GM18870 (cell line): ENCODE measurements at regions not wholly inside any gene's neighbourhood (a gene's known extent, or its start where the extent isn't known, plus 50 kb on each side); places are given as distances from the start of the nearest gene placed in this dataset.
"Not testable (repeated sequence)": the region's sequence is repeated elsewhere in the genome, so short reads cannot be mapped to it uniquely, and the experiment has no call there.

Experiments
- ATAC-seq: cut with Tn5 transposase; IDR thresholded peaks from one replicate; pipeline ENCODE4 v1.9.1; 2021; ENCODE audit warnings: moderate library complexity; ENCODE audit not compliant: unreplicated experiment

DNA sequence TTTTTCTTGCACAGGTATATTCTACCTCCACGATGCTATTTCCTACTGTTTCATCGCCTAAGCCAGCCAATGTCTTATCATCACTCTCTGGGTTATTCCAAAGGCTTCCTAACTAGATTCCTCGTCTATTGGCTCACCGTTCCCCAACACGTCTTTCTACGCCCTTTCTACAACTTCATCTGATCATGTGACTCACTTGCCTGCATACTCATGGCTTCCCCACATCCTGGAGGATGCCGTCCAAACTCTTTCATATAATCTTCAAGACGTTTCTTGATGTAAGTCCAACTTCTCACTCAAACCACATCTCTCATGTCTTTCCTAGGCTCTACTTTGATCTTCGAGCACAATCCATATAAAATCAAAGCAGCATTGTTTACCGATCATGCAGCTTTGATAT, 322.0 kb upstream of the PPARGC1A start:
- no peak for ATAC-seq

DNA sequence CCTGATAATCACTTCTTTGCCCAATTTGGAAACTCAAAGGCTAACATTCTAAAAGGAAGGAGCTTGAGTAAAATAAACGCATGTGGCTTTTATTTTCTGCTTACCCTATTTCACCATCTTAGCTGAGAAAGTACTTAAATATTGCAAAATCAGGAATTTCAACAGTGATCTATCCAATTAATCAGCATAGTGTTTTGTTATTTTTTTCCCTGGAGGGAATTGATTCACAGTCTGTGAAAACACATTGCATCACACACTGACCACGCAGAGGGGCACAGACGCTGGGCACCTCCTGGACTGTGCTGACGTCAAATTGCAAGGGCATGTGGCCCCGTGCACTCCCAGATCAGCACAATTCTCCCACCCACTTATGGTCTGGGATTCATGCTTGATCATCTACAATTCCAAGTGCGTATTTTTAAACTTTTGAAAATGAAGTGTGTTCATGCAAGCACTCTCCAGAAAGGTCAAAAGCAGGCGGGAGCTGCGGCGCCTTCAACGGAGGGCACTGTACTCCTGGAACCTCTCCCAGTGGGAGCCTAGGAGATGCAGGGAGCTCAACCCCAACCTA, 320.6 kb upstream of the PPARGC1A start:
- no peak for ATAC-seq

DNA sequence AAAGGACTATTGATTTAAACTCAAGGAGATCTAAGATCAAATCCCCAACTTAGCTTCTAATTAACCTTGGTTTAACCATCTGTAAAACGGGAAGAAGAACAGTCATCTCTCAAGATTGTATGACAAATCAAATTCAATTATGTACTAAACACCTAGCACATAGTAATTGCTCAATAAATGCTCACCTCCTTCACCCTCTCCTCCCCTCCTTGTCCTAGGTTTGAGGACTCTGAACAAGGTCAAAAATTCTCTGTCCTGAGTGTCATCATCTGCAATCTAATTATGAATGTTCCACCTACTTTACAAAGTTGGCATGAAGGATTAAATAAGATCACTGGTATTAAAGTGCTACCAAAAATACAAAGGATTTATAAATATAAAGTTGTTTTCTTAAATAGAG, 320.1 kb upstream of the PPARGC1A start:
- no peak for ATAC-seq

DNA sequence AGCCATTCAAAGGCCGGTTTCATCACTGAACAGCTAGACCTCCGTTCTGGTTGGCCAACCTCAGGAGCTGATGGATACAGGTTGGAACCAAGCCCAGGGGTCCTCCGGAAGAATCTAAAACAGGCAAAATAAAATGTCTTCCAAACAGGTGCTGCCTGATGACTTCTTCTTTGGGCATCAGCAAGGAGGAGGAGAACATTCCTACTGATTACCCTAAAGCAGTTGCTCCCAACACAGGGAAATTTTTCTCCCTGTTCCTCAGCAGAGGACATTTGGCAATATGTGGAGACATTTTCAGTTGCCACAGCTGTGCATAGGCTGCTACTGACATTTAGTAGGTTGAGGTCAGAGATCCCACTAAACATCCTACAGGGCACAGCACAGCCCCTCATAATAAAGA, 319.3 kb upstream of the PPARGC1A start:
- no peak for ATAC-seq

DNA sequence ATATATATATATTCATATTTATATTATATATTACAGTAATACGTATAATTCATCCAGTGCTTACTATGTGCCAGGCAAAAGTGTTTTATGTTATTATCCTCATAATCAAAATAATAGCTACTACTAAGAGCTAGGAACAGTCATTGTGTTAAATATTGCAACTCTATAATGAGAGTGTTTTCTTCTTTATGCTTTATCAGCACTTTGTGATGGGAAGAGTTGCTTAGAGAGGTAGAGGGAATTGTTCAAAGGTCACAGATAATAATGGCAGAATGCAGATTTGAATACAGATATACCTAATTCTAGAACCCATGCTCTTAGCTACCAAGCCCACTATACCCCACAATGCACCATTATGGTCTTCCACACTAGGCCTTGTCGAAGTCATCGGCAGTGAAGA, 318.8 kb upstream of the PPARGC1A start:
- no peak for ATAC-seq

DNA sequence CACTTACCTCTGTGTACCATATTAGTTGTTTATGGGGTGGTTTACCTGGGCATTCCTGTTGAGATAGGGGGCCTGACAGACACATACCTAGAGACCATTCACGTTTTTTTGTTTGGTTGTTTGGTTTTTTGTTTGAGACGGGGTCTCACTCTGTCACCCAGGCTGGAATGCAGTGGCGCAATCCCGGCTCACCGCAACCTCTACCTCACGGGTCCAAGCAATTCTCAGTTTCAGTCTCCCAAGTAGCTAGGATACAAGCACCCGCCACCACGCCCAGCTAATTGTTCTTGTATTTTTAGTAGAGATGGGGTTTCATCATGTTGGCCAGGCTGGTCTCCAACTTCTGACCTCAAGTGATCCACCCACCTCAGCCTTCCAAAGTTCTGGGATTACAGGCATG, 314.9 kb upstream of the PPARGC1A start:
- not testable (repeated sequence) for ATAC-seq

DNA sequence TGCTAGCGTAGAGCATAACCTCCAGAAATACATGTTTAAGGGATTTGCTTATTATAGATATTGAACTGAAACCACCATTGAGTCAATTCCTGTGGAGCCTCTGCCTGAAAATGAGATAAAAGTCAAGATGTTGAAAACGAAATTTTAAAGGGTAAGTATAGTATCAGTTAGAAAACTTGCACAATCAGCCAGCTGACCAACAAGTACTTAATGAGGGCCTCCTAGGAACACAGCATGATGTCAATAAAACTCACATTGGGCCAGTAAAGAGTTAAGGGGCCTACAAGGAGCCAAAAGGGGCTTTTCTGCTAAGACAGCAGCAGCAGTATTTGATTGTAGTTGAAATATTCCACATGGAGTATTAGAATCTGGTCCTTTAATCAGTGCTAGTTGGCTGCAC, 314.1 kb upstream of the PPARGC1A start:
- no peak for ATAC-seq

DNA sequence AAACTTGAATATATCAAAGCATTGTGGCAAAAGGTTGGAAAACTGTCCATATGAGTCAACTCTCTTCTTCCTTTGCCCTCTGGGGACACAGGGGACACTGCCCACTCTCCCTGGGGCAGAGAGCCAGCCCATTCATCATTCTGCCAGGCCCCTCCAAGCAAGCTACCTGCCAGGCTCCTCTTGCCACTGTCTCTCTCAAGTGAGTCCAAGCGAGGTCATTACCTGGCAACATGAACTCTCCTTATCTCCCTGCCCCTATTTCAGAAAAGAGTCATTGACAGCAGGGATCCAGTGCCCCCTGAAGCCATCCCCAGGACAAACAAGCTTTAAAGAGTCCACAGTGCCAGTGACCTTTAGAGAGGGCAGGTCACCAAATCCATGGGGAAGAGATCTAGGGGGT, 312.7 kb upstream of the PPARGC1A start:
- ATAC-seq = no peak

DNA sequence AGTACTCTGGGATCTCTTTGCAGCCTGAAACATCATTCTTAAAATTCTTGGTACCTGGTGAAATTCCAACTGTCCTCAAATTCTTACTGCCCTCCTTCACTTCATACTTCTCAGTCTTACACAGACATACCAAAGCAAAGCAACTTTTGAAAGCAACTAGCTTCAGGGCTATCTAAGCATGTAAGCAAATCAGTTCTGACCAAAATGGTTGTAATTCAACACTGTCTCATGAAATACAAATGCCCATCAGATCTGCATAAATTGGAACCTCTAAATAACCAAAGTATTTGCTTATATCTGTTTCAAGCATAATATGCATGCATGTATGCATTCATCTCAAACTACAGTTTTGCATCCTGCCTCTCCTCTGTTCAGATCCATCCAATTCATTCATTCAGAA, 308.1 kb upstream of the PPARGC1A start:
- no peak for ATAC-seq

DNA sequence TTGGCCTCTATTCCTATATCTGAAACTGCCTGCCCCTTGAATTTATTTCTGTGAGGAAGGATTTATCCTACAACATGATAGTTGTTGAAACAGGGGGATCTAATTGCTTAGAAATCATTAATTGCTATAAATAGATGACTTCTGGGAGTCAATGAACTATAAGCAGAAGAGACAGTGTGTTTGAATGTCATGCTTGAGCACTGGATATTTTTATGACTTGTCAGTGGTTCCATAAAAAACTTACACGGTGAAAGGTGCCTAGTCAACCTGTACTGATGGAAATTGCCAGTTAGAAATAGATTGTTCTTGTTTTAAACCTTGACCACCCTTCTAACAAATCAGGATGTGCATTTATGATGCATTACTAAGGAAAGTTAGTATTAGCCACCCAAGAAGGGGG, 306.9 kb upstream of the PPARGC1A start:
- ATAC-seq = no peak

DNA sequence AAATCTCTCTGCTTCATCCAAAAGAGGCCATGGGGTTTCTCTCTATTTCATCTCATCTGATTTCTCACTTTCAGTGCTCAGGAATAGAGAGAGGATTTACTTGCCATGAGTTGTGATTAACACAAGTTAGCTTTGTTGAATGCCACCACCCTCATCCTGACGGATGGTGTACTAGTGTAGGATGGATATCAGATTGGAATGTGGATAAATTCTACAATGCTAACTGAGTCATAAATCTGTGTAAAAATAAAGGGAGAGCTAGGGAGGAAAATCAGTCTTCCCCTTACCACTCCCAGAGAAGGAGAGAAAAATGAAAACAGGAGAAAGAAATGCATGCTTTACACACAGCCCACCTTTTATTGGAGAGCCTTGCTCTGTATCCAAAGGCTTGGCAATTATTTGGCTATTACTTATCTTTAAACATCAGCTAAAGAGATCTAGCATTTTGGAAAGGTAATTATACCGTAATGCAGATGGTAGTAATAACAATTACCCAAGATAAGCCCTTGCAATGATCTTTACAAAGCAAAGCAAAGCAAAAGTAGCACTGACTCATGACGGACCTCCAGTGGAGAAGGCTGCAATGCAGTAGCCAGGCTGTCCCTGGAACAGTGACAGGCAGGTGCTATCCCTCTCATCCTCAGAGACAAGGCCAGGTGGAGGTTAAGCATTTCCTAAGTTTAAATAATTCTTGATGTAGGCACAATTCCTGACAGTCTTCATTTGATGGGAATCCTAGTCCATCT, 306.3 kb upstream of the PPARGC1A start:
- ATAC-seq = no peak

DNA sequence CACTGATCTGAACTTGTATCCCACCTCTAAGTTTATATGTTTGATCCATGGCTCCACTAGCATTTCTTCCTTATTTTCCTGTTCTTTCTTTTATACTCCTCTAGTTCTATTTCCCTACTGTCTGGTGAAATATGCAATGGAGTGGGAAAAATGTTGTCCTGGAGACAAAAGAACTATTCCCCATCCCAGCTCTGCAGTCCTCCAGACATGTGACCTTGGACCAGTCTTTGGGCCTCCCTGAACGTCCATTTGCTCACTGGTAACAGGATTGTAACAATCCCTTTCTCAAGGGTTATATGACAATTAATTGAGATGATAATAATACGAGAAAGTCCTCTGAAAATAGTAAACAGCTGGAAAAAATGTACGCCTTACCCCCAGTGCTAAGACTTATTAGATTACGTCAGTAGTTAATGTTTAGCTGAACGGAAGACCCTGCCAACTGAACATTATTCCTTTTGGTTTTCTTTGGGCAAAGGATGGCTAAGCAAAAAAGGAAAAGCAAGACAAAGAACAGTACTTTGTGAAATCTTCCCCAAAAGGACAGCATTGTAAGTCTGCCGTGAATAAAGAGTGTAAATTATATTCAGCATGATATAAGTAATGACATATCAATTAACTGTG, 302.3 kb upstream of the PPARGC1A start:
- ATAC-seq = no peak

DNA sequence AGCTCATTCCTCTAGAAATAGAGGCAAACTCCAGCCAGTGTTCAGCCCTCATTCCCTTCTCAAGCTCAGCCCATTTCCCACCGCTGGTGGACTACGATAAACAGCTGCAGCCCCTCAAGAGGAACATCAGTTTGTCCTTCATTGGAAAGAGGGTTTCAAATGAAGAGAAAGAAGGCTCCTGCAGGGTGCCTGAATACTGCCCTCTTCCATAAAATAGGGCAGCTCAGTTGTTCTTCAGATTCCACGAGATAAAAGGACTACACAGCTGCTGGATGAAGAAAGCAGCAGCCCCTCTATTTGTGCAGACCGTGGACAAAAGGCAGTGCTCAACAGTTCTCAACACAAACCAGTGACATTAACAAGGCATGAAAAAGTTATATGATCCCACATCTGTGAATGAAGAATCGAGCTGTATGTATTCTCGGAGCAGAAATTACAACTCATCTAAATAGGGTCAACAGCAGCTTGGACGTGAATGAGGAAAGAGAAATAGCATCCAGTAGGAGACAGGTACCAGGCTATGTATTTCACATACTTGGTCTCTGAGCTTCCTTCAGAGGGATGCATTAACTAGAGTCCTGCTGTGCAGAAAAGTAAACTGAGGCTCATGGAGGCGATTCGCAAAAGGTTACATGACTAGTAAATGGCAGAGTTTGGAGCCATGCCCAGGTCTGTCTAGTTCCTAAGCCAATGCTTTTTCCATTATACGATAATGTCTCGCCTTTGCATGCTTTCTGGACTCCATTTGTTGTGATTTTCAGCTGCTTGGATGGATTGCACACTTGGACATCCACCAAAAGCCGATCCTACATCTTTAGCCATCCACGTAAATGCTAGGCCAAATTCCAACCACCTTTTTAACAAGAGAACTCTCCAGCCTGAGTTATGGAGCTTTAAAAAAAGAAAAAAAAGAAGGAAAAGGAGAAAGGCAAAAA, 301.2 kb upstream of the PPARGC1A start:
- ATAC-seq = no peak

DNA sequence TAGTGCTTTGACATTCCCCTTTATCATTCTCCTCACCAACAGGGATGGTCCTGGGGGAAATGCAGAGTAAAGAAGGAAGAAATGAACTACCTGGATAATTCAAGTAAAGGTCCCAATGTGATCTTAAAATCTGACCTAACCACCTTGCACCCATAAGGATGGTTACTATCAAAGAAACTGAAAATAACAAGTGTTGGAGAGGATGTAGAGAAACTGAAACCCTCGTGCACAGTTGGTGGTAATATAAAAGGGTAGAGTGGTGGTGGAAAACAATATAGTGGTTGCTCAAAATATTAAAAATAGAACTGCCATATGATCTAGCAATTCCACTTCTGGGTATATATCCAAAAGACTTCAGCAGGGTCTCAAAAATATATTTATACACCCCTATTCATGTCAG, 298.6 kb upstream of the PPARGC1A start:
- ATAC-seq = no peak

DNA sequence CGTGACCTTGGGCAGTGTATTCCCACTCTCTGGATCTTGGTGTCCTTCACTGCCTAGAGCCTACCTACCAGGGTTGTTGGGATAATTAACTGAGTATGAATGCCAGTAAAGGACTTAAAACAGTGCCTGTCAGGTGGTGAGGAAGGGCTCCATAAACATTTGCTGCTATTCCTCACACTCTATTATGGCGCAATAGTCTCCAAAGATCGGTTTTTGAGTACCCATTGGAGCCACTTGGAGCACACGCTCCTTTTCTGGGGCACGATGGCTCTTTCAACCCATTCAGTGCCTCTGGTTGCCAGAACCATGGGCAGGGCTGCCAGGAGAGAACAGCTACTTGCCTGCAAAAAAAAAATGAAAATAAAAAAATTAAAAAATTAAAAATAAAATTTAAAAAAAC, 296.6 kb upstream of the PPARGC1A start:
- no peak for ATAC-seq

DNA sequence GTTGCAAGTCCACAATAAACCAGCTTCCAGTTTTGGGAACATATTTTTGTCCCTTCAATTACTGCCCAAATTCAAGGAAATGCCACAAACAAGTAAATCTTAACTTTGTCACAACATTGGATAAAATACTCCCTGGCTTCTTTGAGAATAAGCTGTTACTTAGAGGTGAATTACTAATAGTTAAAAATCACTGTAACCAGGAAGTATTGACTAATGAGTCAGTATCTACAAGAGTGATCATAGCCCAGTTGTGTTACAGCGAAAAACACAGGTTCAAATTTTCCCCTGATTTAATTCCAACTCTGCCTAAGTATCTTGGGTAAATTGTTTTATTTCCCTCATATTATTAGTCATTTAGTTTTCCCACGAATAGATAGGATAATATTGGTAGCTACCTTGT, 291.2 kb upstream of the PPARGC1A start:
- ATAC-seq = no peak

DNA sequence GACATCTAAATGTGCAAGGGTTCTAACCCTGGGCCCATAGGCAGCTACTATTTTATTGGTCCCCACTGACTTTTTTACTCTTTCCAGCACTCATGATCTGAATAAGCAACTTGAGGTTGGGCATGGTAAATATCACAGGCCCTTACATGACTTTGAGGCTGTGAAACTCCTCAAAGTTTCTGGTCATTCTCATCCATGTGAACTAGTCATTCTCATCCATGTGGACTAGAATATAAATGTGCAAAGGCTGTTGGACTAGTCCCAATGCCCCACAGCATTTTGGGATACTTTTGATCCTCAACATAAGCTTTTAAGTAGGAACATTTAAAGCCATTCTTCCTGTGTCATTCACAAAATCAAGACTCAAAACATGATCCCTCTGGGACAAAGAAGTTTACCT, 290.7 kb upstream of the PPARGC1A start:
- ATAC-seq = no peak

DNA sequence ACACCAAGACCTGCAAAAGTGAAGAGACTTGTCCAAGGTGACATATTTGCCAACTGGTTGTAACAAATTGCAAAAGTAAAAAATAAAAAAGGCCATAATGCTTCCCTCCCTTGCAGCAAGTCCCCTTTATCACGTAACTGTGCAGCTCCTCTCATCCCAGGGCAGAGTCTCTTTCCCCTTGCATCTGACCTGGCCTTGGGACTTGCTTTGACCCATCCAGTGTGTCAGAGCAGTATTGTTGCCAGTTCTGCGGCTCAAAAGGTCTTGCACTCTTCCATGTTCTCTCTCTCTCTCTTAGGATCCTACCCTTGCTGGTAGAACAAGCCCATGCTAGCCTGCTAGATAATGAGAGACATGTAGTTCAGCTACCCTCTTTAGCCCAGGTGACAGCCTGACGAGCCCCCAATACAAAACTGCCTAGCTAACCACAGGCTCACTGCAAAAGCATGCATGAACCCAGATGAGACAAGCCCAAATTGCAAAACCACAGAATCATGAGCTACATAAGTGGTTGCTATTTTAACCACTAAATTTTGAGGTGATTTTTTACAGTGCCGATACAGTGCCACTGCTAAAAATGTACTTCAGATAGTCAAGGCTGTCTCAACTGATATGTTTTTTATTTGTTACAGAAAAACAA, 289.5 kb upstream of the PPARGC1A start:
- no peak for ATAC-seq

DNA sequence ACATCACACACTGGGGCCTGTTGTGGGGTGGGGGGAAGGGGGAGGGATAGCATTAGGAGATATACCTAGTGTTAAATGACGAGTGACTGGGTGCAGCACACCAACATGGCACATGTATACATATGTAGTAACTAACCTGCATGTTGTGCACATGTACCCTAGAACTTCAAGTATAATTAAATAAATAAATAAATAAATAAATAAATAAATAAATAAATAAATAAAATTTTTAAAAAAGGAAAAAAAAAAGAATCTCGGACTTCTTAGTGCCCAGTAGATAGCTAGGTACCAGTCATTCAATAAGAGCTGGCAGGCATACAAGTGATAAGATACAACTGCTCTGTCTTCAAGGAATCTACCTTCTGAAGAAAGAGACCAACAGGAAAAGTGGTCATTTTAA, 287.6 kb upstream of the PPARGC1A start:
- ATAC-seq = not testable (repeated sequence)

DNA sequence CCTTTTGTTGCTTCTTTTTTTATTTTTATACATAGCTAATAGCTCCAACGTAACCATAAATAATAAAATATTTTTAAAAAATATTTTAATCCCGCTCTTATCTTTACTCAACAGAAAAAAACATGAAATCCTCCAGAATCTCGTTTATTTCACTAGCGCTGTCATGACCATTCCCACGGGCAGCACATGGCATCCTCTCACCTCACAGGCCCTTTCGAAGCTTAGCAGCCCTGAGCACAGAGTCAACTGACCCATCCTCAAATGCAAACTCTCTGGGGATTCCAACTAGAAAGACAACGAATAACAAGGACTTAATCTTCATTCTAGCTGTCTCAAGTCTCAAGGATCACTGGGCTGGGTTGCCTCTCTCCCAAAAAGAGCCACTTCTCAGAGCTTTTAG, 285.9 kb upstream of the PPARGC1A start:
- ATAC-seq = no peak

DNA sequence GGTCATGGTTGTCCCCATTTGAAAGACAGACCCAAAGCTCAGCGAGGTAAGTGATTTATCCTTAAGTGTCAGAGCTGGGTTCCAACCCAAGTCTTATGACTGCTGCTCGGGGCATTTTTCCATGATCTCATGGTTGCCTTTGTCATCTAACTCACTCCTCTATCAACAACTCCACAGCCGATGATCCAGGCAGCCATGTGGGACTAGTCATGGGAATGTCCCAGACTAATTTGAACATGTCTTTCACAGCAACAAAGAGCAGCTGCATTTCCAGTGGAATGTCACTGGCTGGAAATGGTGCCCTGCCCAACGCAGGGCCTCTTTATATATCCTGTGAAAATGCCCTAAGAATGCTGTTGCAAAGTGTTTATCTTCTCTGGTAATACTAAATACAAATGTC, 284.8 kb upstream of the PPARGC1A start:
- ATAC-seq = no peak
